IPS DF 6.9 (cell line): ENCODE measurements at regions not wholly inside any gene's neighbourhood (a gene's known extent, or its start where the extent isn't known, plus 50 kb on each side); places are given as distances from the start of the nearest gene placed in this dataset.

Source experiments
- DNase-seq: peaks from one replicate; pipeline ENCODE4 v3.0.0-alpha.2; 2013; ENCODE audit warnings: low read depth, low spot score
- H3K27ac ChIP-seq: one replicate; pipeline ENCODE4 v1.5.1; 2013; ENCODE audit warnings: low read length, control low read depth
- H3K27me3 ChIP-seq: 2 replicates; pipeline ENCODE4 v1.6.1; 2013; ENCODE audit warnings: mild to moderate bottlenecking, low read length; ENCODE audit not compliant: control insufficient read depth, insufficient read depth
- H3K36me3 ChIP-seq: 2 replicates; pipeline ENCODE4 v1.6.1; 2013; ENCODE audit warnings: low read length; ENCODE audit not compliant: control insufficient read depth, insufficient read depth
- H3K4me1 ChIP-seq: 2 replicates; pipeline ENCODE4 v1.6.1; 2013; ENCODE audit warnings: low read length; ENCODE audit not compliant: control insufficient read depth, insufficient read depth
- H3K4me3 ChIP-seq: 2 replicates; pipeline ENCODE4 v1.5.1; 2013; ENCODE audit warnings: mild to moderate bottlenecking, low read length
- H3K9me3 ChIP-seq: 2 replicates; pipeline ENCODE4 v1.6.1; 2013; ENCODE audit warnings: low read length, inconsistent platforms; ENCODE audit not compliant: control insufficient read depth, insufficient read depth
- WGBS: extraction: QIAGEN DNeasy Blood & Tissue Kit; methylation state at CpG from one replicate; pipeline ENCODE4 v1.1.7; 2013; ENCODE audit warnings: mixed read lengths, missing lambda C conversion rate; ENCODE audit not compliant: insufficient read length, insufficient coverage; 5-methylcytosine and 5-hydroxymethylcytosine counted together

DNA sequence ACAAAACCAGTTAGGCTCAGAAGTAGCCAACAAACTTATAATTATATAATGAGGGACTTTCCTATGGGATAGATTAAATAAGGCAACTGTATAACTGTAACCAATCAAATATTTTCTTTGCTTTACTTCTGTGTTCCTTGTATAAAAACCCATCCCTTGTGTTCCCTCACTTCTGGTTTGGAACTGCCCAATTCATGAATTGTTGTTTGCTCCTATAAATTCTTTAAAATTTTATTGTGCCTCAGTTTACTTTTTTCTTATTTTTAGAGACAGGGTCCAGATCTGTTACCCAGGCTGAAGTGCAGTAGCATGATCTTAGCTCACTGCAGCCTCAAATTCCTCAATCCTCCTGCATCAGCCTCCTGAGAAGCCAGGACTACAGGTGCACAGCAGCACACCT lies 155.7 kb downstream of the SMAD6 start:
- Histone ChIP-seq H3K4me1 (0 out of 2 replicates have a peak, but pooled peaks cover 2% of the 10 kb centered on the region), H3K4me3 (no peak overlapping the region), H3K36me3 (no peaks in the 10 kb centered on the region), H3K27me3 (no peaks in the 10 kb centered on the region), H3K9me3 (no peaks in the 10 kb centered on the region), H3K27ac (no peak overlapping the region)
- no peak for DNase-seq

DNA sequence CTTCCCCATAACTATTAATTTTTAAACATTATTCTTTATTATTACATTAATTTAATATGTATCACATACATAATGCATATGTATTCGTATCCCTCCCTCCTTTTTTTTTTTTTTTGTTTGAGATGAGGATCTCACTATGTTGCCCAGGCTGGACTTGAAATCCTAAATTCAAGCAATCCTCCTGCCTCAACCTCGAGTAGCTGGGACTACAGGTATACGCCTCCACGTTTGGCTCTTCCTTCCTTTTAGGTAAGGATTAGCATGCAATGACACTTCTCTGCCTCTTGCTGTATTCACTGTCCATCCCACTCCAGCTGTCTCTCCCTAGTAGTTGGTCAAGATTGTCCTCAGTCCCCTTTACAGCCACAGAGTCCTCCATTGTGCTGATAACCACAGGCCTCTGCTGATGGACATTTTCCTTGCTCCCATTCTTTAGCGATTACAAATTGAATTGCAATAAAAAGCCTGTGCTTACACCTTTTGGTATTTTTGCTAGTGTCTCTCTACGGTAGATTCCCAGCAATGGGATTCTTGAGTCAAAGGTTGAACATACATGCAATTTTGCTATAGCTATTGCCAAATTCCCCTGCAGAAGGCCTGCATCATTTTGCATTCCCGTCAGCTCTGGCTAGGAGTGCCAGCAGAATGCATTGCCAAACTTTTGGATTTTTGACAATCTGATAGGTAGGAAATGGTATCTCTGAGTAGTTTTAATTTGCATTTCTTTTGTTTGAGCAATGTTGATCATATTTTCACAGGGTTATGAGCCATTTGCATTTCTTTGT lies 156.6 kb downstream of the SMAD6 start:
- Histone ChIP-seq H3K27ac (no peak overlapping the region), H3K4me1 (0 out of 2 replicates have a peak, but pooled peaks cover 2% of the 10 kb centered on the region), H3K36me3 (no peaks in the 10 kb centered on the region), H3K4me3 (no peak overlapping the region), H3K9me3 (no peaks in the 10 kb centered on the region), H3K27me3 (no peaks in the 10 kb centered on the region)
- WGBS: 100% methylated on average over 1 of the region's 7 CpGs
- DNase-seq: no peak

GRCh38 chr15:66859688-66860253 lies 157.7 kb downstream of the SMAD6 start:
- no CpG with 5 or more reads among the region's 8 CpGs for WGBS
- H3K4me1 ChIP-seq: 0 out of 2 replicates have a peak, but pooled peaks cover 2% of the 10 kb centered on the region

DNA sequence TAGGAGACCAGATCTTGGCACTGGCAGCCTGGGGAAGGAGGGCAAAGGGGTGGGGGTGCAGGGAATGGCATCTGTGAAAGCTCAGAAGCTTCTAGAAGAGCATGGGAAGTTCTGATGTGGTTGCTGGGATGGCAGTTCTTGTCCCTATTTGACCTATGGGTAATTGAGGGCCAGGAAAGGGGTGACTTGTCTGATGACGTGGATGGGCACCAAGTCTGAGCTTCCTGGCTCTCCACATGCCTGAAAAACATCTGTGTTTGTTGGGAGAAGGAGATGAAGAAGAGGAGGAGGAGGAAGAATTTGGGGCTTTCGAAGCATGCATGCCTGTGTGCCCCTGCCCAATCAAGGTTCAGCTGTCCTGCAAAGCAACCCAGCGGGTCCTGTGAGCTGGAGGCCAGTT lies 158.8 kb downstream of the SMAD6 start:
- Histone ChIP-seq H3K27me3 (no peaks in the 10 kb centered on the region), H3K4me1 (0 out of 2 replicates have a peak, but pooled peaks cover 2% of the 10 kb centered on the region), H3K27ac (no peak overlapping the region), H3K4me3 (no peak overlapping the region), H3K9me3 (no peaks in the 10 kb centered on the region), H3K36me3 (no peaks in the 10 kb centered on the region)
- no peak for DNase-seq
- no CpG with 5 or more reads among the region's 3 CpGs for WGBS

More at GRCh38 chr15:66859688-66860253, 157.7 kb downstream of the SMAD6 start:
- H3K9me3 ChIP-seq: no peaks in the 10 kb centered on the region
- no peak for DNase-seq
- H3K36me3 ChIP-seq: no peaks in the 10 kb centered on the region
- H3K4me3 ChIP-seq: no peak overlapping the region
- no peaks in the 10 kb centered on the region for H3K27me3 ChIP-seq
- no peak overlapping the region for H3K27ac ChIP-seq

- Histone ChIP-seq H3K36me3 (no peaks in the 10 kb centered on the region), H3K27ac (no peak overlapping the region), H3K27me3 (no peaks in the 10 kb centered on the region), H3K4me1 (peaks cover 4% of the 10 kb centered on the region), H3K9me3 (no peaks in the 10 kb centered on the region), H3K4me3 (no peak overlapping the region)
- DNase-seq: no peak
- WGBS: no CpG with 5 or more reads among the region's 10 CpGs
Observed at GRCh38 chr15:66862111-66862939, 160.3 kb downstream of the SMAD6 start.

- no peak overlapping the region for H3K27ac ChIP-seq
- no CpG with 5 or more reads among the region's 9 CpGs for WGBS
- peak; percentile 76 for DNase-seq
- H3K9me3 ChIP-seq: no peaks in the 10 kb centered on the region
- H3K27me3 ChIP-seq: no peaks in the 10 kb centered on the region
- no peaks in the 10 kb centered on the region for H3K36me3 ChIP-seq
- no peak overlapping the region for H3K4me3 ChIP-seq
- peaks cover 4% of the 10 kb centered on the region for H3K4me1 ChIP-seq
Observed at GRCh38 chr15:66862940-66863335, 160.9 kb downstream of the SMAD6 start.

DNA sequence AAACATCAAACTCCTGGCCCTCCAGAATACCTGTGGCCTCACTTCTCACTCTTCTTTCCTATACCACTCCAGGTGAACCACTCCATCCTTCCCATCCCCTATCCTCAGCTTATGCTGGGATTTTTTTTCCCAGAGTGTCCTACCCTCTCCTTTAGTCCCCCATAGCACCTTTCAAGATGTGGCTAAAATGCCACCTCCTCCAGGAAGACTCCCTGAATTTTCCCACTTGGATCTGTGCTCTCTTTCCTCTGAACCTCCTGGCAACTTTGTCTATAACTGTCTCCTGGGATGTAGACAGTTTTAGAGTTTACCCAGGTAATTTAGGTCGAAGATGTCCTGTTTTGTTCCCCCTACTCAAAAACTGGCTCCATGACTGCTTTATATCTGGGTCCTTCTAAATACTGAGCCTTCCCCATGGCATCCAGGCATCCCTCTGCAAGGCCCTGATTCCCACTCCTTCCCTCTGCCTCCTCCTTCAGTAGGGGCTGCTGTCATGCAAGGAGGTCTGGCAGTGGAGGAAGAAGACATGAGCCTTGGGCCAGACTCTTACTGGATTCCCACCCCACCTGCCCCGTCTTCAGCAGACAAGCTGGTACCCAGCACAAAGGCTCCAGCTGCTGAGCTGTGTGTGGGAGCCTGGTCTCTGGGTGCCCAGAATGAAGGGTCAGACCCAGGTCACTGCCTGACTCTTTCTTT lies 161.5 kb downstream of the SMAD6 start:
- DNase-seq: no peak
- Histone ChIP-seq H3K4me3 (no peak overlapping the region), H3K36me3 (no peaks in the 10 kb centered on the region), H3K4me1 (peaks cover 4% of the 10 kb centered on the region), H3K9me3 (no peaks in the 10 kb centered on the region), H3K27ac (no peak overlapping the region), H3K27me3 (no peaks in the 10 kb centered on the region)
- no CpG with 5 or more reads among the region's 2 CpGs for WGBS

DNA sequence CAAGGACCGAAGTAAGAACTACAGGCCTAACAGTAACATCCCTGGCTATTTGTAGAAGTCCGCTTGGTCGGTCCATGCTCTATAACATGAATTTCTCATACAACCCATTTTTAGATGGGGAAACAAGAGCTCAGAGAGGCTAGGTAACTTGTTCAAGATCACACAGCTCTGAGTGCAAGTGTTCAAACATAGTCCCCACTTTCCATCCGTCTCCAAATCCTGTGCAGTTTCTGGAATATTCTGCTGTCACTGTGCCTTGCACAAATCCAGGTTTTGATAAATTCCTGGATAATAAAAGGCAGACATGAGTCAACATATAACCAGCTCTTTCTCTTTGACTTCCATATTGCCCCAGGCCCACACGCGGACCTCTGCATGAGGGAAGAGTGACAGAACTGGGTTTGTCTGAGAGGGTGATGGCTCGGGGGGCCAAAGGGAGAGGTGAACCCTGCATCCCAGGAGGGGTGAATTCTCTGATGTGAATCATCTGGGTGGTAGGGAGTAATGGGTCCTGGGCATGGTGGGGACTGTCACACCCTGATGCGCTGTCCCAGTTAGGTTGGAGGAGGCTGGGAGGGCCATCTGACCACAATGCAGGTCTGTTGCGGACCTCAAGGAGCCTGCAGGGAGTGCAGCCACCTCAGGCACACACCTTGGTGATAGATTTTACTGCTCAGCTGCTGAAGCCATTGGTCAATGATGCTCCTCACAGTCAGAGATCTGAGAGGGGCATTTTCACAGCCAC lies 162.2 kb downstream of the SMAD6 start:
- no peak overlapping the region for H3K4me3 ChIP-seq
- no peaks in the 10 kb centered on the region for H3K36me3 ChIP-seq
- no peaks in the 10 kb centered on the region for H3K9me3 ChIP-seq
- WGBS: no CpG with 5 or more reads among the region's 9 CpGs
- DNase-seq: no peak
- H3K4me1 ChIP-seq: peaks cover 4% of the 10 kb centered on the region
- H3K27ac ChIP-seq: no peak overlapping the region
- no peaks in the 10 kb centered on the region for H3K27me3 ChIP-seq

- peaks cover 4% of the 10 kb centered on the region for H3K4me1 ChIP-seq
- no peak overlapping the region for H3K27ac ChIP-seq
- WGBS: no CpG with 5 or more reads among the region's 4 CpGs
- H3K9me3 ChIP-seq: no peaks in the 10 kb centered on the region
- no peaks in the 10 kb centered on the region for H3K27me3 ChIP-seq
- H3K4me3 ChIP-seq: no peak overlapping the region
- H3K36me3 ChIP-seq: no peaks in the 10 kb centered on the region
- no peak for DNase-seq
Observed at GRCh38 chr15:66864871-66865281, 162.8 kb downstream of the SMAD6 start.
